ENCODE measurements at regions not wholly inside any gene's neighbourhood (a gene's known extent, or its start where the extent isn't known, plus 50 kb on each side); places are given as distances from the start of the nearest gene placed in this dataset.

GRCh38 chr14:51533872-51534553 is 117.7 kb upstream of the FRMD6 start:
- TF ChIP-seq, protein P1, sequence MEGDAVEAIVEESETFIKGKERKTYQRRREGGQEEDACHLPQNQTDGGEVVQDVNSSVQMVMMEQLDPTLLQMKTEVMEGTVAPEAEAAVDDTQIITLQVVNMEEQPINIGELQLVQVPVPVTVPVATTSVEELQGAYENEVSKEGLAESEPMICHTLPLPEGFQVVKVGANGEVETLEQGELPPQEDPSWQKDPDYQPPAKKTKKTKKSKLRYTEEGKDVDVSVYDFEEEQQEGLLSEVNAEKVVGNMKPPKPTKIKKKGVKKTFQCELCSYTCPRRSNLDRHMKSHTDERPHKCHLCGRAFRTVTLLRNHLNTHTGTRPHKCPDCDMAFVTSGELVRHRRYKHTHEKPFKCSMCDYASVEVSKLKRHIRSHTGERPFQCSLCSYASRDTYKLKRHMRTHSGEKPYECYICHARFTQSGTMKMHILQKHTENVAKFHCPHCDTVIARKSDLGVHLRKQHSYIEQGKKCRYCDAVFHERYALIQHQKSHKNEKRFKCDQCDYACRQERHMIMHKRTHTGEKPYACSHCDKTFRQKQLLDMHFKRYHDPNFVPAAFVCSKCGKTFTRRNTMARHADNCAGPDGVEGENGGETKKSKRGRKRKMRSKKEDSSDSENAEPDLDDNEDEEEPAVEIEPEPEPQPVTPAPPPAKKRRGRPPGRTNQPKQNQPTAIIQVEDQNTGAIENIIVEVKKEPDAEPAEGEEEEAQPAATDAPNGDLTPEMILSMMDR (conservative IDR thresholded peaks at IDR 0.05): no peak
- TF ChIP-seq EZH2 (IDR thresholded peaks at IDR 0.05; ENCODE audit: low read depth): no peak

Data from PC-9 (cell line).